Fibroblast of lung (primary cell): ENCODE measurements at regions not wholly inside any gene's neighbourhood (a gene's known extent, or its start where the extent isn't known, plus 50 kb on each side); places are given as distances from the start of the nearest gene placed in this dataset.

ENCODE experiments used
- DNase-seq, 2 donors: peaks; one replicate each; pipeline versions ENCODE4 v3.0.0 to v3.0.0-alpha.2; 2010; ENCODE audit warnings: low read depth in 2 of 2
- H2AFZ ChIP-seq: 2 replicates; pipeline ENCODE4 v1.5.1; 2012; ENCODE audit warnings: low read length, control low read depth, inconsistent platforms
- H3K27ac ChIP-seq: 2 replicates; pipeline ENCODE4 v1.5.1; 2011; ENCODE audit warnings: low read length, control low read depth; ENCODE audit not compliant: insufficient read depth
- H3K27me3 ChIP-seq: 2 replicates; pipeline ENCODE4 v1.5.1; 2011; ENCODE audit warnings: mild to moderate bottlenecking, low read length; ENCODE audit not compliant: control insufficient read depth, insufficient read depth
- H3K36me3 ChIP-seq: 2 replicates; pipeline ENCODE4 v1.5.1; 2011; ENCODE audit warnings: low read length; ENCODE audit not compliant: control insufficient read depth, insufficient read depth
- H3K4me1 ChIP-seq: 2 replicates; pipeline ENCODE4 v1.5.1; 2011; ENCODE audit warnings: low read length; ENCODE audit not compliant: control insufficient read depth, insufficient read depth; ENCODE audit errors: extremely low read depth
- H3K4me2 ChIP-seq: 2 replicates; pipeline ENCODE4 v1.5.1; 2011; ENCODE audit warnings: low read length, control low read depth; ENCODE audit not compliant: insufficient read depth; ENCODE audit errors: extremely low read depth
- H3K4me3 ChIP-seq, 4 experiments: fragments of 200-600 bp in 1 of 4; sonication (generic) in 1 of 4; replicated peaks in 1 of 4; 2 replicates each; pipeline ENCODE4 v1.5.1; 2011 to 2016; ENCODE audit warnings: low read length in 4 of 4, low read depth in 3 of 4, mild to moderate bottlenecking in 3 of 4, control low read depth in 2 of 4, inconsistent platforms in 1 of 4, mixed read lengths in 1 of 4; ENCODE audit not compliant: insufficient read depth in 1 of 4; ENCODE audit errors: control extremely low read depth in 1 of 4
- H3K79me2 ChIP-seq: 2 replicates; pipeline ENCODE4 v1.5.1; 2012; ENCODE audit warnings: mild to moderate bottlenecking, low read length, inconsistent platforms; ENCODE audit not compliant: control insufficient read depth, insufficient read depth
- H3K9ac ChIP-seq: 2 replicates; pipeline ENCODE4 v1.5.1; 2011; ENCODE audit warnings: mild to moderate bottlenecking, low read length, control low read depth; ENCODE audit not compliant: insufficient read depth
- H3K9me3 ChIP-seq: 2 replicates; pipeline ENCODE4 v1.5.1; 2012; ENCODE audit warnings: low read depth, low read length; ENCODE audit not compliant: control insufficient read depth, insufficient read depth
- H4K20me1 ChIP-seq: 2 replicates; pipeline ENCODE4 v1.5.1; 2011; ENCODE audit warnings: low read length; ENCODE audit not compliant: control insufficient read depth, insufficient read depth; ENCODE audit errors: extremely low read depth
- CTCF ChIP-seq, 2 donors: IDR thresholded peaks in 1 of 2; conservative IDR thresholded peaks in 1 of 2; 1 replicate in 1 of 2; 2 replicates in 1 of 2; pipeline ENCODE4 v1.5.1; 2011 to 2012; ENCODE audit warnings: low read length in 2 of 2, control low read depth in 1 of 2, inconsistent platforms in 1 of 2, low read depth in 1 of 2, mild to moderate bottlenecking in 1 of 2
- EZH2 ChIP-seq: IDR thresholded peaks from 2 replicates; pipeline ENCODE4 v1.5.1; 2012; ENCODE audit warnings: low read length, control low read depth, mild to moderate bottlenecking; ENCODE audit errors: missing control alignments

DNA sequence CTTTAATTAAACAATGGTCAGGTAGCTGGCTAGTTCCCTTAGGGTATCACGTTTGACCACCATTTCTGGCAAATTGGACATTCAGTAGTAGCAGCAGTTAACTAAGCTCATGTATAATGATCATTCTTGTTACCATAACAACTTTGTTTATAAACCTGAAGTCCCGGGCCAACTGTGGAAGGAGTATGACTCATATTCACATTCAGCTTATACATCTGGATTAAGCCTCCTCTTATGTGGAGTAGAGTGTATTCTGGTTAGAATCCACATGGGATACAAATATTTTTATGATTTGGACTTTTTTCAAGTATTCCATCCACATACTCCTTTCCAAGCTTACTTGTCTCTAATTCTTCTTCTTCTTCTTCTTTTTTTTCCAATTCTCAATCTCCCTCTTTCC lies 70.3 kb upstream of the ZSWIM2 start:
- Histone ChIP-seq H3K9me3 (no peaks in the 10 kb centered on the region), H3K4me1 (no peaks in the 10 kb centered on the region), H3K9ac (no peak overlapping the region), H3K79me2 (no peaks in the 10 kb centered on the region), H2AFZ (no peak overlapping the region), H3K36me3 (no peaks in the 10 kb centered on the region), H3K4me2 (no peak overlapping the region), H4K20me1 (no peaks in the 10 kb centered on the region), H3K27ac (no peak overlapping the region), H3K27me3 (no peaks in the 10 kb centered on the region), H3K4me3 (no peak overlapping the region)
- peak; percentile 86 to 95 for DNase-seq
- TF ChIP-seq EZH2 (no peak), CTCF (conservative IDR thresholded peaks at IDR 0.05 in 1 of 2, IDR thresholded peaks at IDR 0.05 in 1 of 2; ENCODE audit: low read depth in 1 of 2, low read length in 2 of 2) (no peak)

DNA sequence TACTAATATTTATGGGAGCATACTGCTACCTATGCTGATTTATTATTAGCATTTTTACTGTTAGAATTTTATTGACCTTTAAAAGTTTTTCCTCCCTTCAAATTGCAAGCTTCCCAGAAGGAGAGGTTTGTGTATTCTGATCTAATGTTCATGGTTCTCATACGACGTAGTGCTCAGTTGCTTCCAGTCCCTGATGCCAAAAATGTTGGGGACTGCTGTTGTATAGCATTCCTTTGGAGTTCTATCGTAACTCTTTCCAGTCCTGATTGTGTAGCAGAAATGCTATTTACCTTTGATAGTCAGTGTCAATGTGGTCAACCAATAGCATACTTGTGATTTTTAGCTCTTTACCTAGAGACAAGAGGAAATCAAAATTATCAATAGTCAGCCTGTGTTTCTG lies 69.5 kb upstream of the ZSWIM2 start:
- Histone ChIP-seq H3K79me2 (no peaks in the 10 kb centered on the region), H3K4me1 (no peaks in the 10 kb centered on the region), H2AFZ (no peak overlapping the region), H3K27ac (no peak overlapping the region), H3K36me3 (no peaks in the 10 kb centered on the region), H3K4me2 (no peak overlapping the region), H3K27me3 (no peaks in the 10 kb centered on the region), H4K20me1 (no peaks in the 10 kb centered on the region), H3K4me3 (no peak overlapping the region), H3K9ac (no peak overlapping the region), H3K9me3 (no peaks in the 10 kb centered on the region)
- DNase-seq: peak; percentile 20 to 26
- TF ChIP-seq EZH2: no peak
- no peak for TF ChIP-seq CTCF (conservative IDR thresholded peaks at IDR 0.05 in 1 of 2, IDR thresholded peaks at IDR 0.05 in 1 of 2; ENCODE audit: low read depth in 1 of 2, low read length in 2 of 2)

DNA sequence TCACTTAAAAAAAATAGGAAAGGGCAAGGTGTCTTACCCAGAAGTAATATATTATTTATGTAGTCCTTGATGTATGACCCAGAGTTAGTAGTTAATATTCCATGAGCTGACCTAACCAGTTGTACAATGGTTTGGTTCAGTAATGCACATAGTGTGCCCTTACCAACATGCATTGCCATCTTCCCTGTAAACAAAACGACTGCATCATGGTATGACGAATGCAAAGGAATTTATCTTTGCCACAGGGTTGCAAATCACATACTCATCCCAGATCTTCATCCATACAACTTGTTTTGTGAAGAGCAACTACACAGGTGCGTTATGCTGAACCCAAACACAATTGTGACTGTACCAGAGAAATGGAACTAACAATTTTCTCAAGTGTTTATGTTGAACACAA lies 68.9 kb upstream of the ZSWIM2 start:
- no peaks in the 10 kb centered on the region for H4K20me1 ChIP-seq
- no peak overlapping the region for H2AFZ ChIP-seq
- no peaks in the 10 kb centered on the region for H3K79me2 ChIP-seq
- no peak overlapping the region for H3K4me2 ChIP-seq
- H3K4me1 ChIP-seq: no peaks in the 10 kb centered on the region
- peak in 1 of 2 donors; percentile 10 for DNase-seq
- H3K4me3 ChIP-seq: no peak overlapping the region
- H3K36me3 ChIP-seq: no peaks in the 10 kb centered on the region
- H3K9me3 ChIP-seq: no peaks in the 10 kb centered on the region
- no peak overlapping the region for H3K9ac ChIP-seq
- H3K27me3 ChIP-seq: no peaks in the 10 kb centered on the region
- H3K27ac ChIP-seq: no peak overlapping the region
- TF ChIP-seq CTCF (conservative IDR thresholded peaks at IDR 0.05 in 1 of 2, IDR thresholded peaks at IDR 0.05 in 1 of 2; ENCODE audit: low read depth in 1 of 2, low read length in 2 of 2) (no peak), EZH2 (no peak)
